Tibial nerve (tissue), 4 donors: ENCODE measurements at regions not wholly inside any gene's neighbourhood (a gene's known extent, or its start where the extent isn't known, plus 50 kb on each side); places are given as distances from the start of the nearest gene placed in this dataset.

ENCODE experiments used
- DNase-seq, 2 donors: peaks; one replicate each; pipeline ENCODE4 v3.0.0-alpha.2; 2019; ENCODE audit warnings: low spot score in 2 of 2
- H3K27ac ChIP-seq, 4 donors: fragments of 200-600 bp; sonication (generic) in 3 of 4; one replicate each; pipeline ENCODE4 v1.5.1; 2017 to 2019; ENCODE audit warnings: mild to moderate bottlenecking in 1 of 4
- H3K27me3 ChIP-seq, 2 donors: fragments of 200-600 bp; sonication (generic) in 1 of 2; one replicate each; pipeline versions ENCODE4 v1.5.1 to v1.6.0; 2017 to 2019
- H3K36me3 ChIP-seq, 3 donors: fragments of 200-600 bp; sonication (generic); one replicate each; pipeline ENCODE4 v1.5.1; 2018 to 2019
- H3K4me1 ChIP-seq, 4 donors: fragments of 200-600 bp; sonication (generic) in 3 of 4; one replicate each; pipeline ENCODE4 v1.5.1; 2017 to 2019
- H3K4me3 ChIP-seq, 4 donors: fragments of 200-600 bp; sonication (generic) in 3 of 4; one replicate each; pipeline ENCODE4 v1.5.1; 2017 to 2019; ENCODE audit warnings: mild to moderate bottlenecking in 1 of 4, moderate library complexity in 1 of 4
- H3K9me3 ChIP-seq, 4 donors: fragments of 200-600 bp; sonication (generic) in 3 of 4; one replicate each; pipeline ENCODE4 v1.5.1; 2017 to 2019
- EP300 ChIP-seq, 2 donors: sonication (generic); formaldehyde crosslinking; IDR thresholded peaks; one replicate each; pipeline ENCODE4 v1.6.1; 2017; ENCODE audit warnings: antibody characterized with exemption in 2 of 2, mild to moderate bottlenecking in 1 of 2
- POLR2A ChIP-seq, 2 donors: fragments of 450-650 bp; IDR thresholded peaks; one replicate each; pipeline ENCODE4 v1.6.1; 2017; ENCODE audit warnings: antibody characterized with exemption in 2 of 2, mild to moderate bottlenecking in 2 of 2, moderate library complexity in 2 of 2
- WGBS, 2 donors: methylation state at CpG; one replicate each; pipeline ENCODE4 v1.1.5; 2018; 5-methylcytosine and 5-hydroxymethylcytosine counted together
- TF ChIP-seq, protein P1 (sequence below), 5 experiments: fragments of 200-600 bp in 3 of 5; fragments of 450-650 bp in 2 of 5; sonication (generic) in 3 of 5; IDR thresholded peaks; one replicate each; pipeline ENCODE4 v1.5.1; 2016 to 2019; ENCODE audit warnings: antibody characterized with exemption in 5 of 5, mild to moderate bottlenecking in 3 of 5, moderate library complexity in 2 of 5

DNA sequence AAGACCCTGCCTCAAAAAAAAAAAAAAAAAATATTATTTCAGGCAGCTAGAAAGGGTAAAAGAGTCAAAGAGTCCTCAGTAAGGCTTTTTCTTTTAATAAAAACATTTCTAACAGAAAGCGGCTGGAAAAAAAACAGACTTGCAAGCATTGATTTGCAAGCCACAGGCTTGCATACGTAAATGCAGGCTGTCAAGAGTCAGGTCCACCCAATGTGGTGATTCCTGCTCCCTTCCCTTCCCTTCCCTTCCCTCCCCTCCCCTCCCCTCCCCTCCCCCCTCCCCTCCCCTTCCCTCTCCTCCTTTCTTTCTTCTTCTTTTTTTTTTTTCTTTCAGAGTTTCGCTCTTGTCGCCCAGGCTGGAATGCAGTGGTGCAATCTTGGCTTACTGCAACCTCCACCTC lies 74.4 kb upstream of the GULP1 start:
- Histone ChIP-seq H3K27ac (no peak overlapping the region), H3K4me1 (no peaks in the 10 kb centered on the region), H3K27me3 (no peaks in the 10 kb centered on the region), H3K4me3 (no peak overlapping the region), H3K36me3 (no peaks in the 10 kb centered on the region), H3K9me3 (no peaks in the 10 kb centered on the region)
- DNase-seq: no peak
- TF ChIP-seq, protein P1, sequence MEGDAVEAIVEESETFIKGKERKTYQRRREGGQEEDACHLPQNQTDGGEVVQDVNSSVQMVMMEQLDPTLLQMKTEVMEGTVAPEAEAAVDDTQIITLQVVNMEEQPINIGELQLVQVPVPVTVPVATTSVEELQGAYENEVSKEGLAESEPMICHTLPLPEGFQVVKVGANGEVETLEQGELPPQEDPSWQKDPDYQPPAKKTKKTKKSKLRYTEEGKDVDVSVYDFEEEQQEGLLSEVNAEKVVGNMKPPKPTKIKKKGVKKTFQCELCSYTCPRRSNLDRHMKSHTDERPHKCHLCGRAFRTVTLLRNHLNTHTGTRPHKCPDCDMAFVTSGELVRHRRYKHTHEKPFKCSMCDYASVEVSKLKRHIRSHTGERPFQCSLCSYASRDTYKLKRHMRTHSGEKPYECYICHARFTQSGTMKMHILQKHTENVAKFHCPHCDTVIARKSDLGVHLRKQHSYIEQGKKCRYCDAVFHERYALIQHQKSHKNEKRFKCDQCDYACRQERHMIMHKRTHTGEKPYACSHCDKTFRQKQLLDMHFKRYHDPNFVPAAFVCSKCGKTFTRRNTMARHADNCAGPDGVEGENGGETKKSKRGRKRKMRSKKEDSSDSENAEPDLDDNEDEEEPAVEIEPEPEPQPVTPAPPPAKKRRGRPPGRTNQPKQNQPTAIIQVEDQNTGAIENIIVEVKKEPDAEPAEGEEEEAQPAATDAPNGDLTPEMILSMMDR (IDR thresholded peaks at IDR 0.05): no peak
- TF ChIP-seq EP300 (IDR thresholded peaks at IDR 0.05) (no peak), POLR2A (IDR thresholded peaks at IDR 0.05) (no peak)
- WGBS, 2 donors: 81 to 87% methylated on average over 4 of the region's 4 CpGs

DNA sequence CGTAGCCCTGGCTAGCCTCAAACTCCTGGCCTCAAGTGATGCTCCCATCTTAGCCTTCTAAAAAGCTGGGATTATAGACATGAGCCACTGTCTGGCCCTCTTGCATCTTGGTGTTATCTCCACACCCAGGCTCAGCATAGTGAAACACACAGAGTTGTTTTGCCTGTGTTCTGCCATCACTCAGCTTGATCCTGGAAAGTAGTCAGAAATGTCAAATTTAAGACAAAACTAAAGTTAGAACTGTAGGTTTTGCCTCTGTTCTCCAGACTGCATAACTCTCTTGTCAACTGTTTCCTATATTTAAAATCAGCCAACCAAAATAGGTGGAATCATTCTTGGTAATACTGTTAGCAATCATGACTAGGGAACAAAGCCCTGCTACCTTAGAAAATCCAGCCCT lies 72.1 kb upstream of the GULP1 start:
- H3K27ac ChIP-seq: no peak overlapping the region
- H3K9me3 ChIP-seq: no peaks in the 10 kb centered on the region
- no peak for DNase-seq
- 86 to 100% methylated on average over 1 of the region's 1 CpG for WGBS, 2 donors
- no peaks in the 10 kb centered on the region for H3K4me1 ChIP-seq
- TF ChIP-seq, protein P1 (IDR thresholded peaks at IDR 0.05): no peak
- TF ChIP-seq EP300 (IDR thresholded peaks at IDR 0.05): no peak
- TF ChIP-seq POLR2A (IDR thresholded peaks at IDR 0.05): no peak
- H3K27me3 ChIP-seq: no peaks in the 10 kb centered on the region
- H3K4me3 ChIP-seq: no peak overlapping the region
- no peaks in the 10 kb centered on the region for H3K36me3 ChIP-seq

DNA sequence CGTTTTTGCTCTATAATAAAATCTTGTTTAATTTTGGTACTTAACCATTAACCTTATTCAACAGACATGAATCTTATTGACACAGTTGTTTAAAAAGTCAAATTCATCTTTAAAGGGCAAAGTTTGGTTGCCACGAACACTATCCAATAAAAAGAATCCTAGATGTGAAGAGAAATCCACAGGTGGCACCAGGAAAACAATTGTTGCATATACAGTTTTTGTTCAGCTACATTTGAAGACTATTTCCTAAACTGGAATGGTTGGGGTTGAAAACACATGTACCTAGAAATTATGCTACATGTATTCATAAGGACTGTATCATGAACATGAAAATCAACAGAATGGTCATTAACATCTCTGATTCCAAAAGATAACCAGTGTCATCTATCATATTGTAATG lies 71.1 kb upstream of the GULP1 start:
- no peaks in the 10 kb centered on the region for H3K9me3 ChIP-seq
- no peaks in the 10 kb centered on the region for H3K36me3 ChIP-seq
- no peak overlapping the region for H3K27ac ChIP-seq
- 93 to 98% methylated on average over 2 of the region's 2 CpGs for WGBS, 2 donors
- DNase-seq: no peak
- no peaks in the 10 kb centered on the region for H3K4me1 ChIP-seq
- no peak for TF ChIP-seq POLR2A (IDR thresholded peaks at IDR 0.05)
- TF ChIP-seq, protein P1 (IDR thresholded peaks at IDR 0.05): no peak
- no peak for TF ChIP-seq EP300 (IDR thresholded peaks at IDR 0.05)
- H3K27me3 ChIP-seq: no peaks in the 10 kb centered on the region
- no peak overlapping the region for H3K4me3 ChIP-seq

DNA sequence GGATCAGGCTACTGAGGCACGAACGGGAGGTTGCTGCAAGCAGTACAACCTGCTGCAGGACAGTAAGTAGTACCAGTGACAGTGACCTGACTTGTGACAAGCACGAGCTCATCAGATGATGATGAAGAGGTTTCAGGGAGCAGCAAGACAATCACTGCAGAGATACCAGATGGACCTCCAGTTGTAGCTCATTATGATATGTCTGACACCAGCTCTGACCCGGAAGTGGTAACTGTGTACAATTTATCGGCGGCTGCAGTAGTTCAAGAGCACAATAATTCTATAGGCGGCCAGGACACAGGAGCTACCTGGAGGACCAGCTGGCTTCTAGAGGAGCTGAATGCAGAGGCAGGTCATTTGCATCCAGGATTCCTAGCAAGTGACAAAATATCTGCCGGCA lies 64.0 kb upstream of the GULP1 start:
- Histone ChIP-seq H3K4me3 (no peak overlapping the region), H3K4me1 (no peaks in the 10 kb centered on the region)
- WGBS, 2 donors: 91 to 96% methylated on average over 8 of the region's 8 CpGs

DNA sequence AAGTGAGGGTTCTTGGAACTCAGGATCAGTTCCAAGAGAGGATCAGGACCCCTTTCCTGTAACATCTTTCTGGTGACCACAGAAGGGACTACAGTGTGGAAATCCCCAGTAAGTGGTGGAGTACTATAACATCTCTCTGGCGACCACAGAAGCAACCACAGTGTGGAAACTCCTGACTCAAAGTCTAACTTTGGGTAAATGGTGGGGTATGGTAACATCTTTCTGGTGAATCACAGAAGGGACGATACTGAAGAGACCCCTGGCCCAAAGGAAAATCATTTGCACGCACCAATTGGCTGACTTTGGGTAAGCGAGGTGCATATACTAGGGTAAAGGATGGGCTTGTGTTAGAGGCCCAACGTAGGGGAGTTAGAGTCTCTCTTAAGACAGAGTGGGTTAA lies 56.3 kb upstream of the GULP1 start:
- H3K27ac ChIP-seq: no peak overlapping the region
- TF ChIP-seq EP300 (IDR thresholded peaks at IDR 0.05): no peak
- peaks cover 0 to 11% (median 3%) of the 10 kb centered on the region in 4 donors for H3K9me3 ChIP-seq
- H3K36me3 ChIP-seq: no peaks in the 10 kb centered on the region
- WGBS, 2 donors: 92 to 93% methylated on average over 5 of the region's 5 CpGs
- H3K4me3 ChIP-seq: no peak overlapping the region
- no peak for DNase-seq
- no peaks in the 10 kb centered on the region for H3K27me3 ChIP-seq
- no peaks in the 10 kb centered on the region for H3K4me1 ChIP-seq

More for the DNA sequence above, 64.0 kb upstream of the GULP1 start:
- no peaks in the 10 kb centered on the region for H3K27me3 ChIP-seq
- DNase-seq: no peak
- no peaks in the 10 kb centered on the region for H3K9me3 ChIP-seq
- no peak overlapping the region for H3K27ac ChIP-seq
- TF ChIP-seq POLR2A (IDR thresholded peaks at IDR 0.05) (no peak), EP300 (IDR thresholded peaks at IDR 0.05) (no peak)
- TF ChIP-seq, protein P1 (IDR thresholded peaks at IDR 0.05): no peak
- H3K36me3 ChIP-seq: no peaks in the 10 kb centered on the region

DNA sequence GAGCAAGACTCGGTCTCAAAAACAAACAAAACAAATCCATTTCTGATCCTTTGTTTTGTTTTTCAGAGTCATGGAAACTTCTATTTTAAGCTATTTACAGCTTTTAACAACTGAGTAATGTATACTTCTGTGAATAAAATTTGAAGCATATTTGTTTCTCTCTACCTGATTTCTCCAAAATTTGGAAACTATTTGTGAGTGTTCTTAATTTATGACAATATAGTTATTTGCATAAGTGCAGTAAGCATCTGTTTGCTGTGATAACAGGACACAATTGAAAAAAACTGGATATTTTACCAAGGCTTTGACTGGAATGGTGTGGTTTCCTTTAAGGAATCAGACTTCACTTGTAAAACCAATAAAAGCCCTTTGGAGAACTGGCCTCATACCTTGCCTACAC lies 53.3 kb upstream of the GULP1 start:
- Histone ChIP-seq H3K4me3 (no peak overlapping the region), H3K27me3 (no peaks in the 10 kb centered on the region), H3K9me3 (peaks cover 0 to 11% (median 3%) of the 10 kb centered on the region in 4 donors), H3K36me3 (no peaks in the 10 kb centered on the region), H3K4me1 (peaks cover 0 to 4% (median 0%) of the 10 kb centered on the region in 4 donors), H3K27ac (no peak overlapping the region)
- TF ChIP-seq EP300 (IDR thresholded peaks at IDR 0.05) (no peak), POLR2A (IDR thresholded peaks at IDR 0.05) (no peak)
- no peak for DNase-seq
- 7 to 9% methylated on average over 1 of the region's 1 CpG for WGBS, 2 donors
